K562 (cell line): ENCODE measurements at regions not wholly inside any gene's neighbourhood (a gene's known extent, or its start where the extent isn't known, plus 50 kb on each side); places are given as distances from the start of the nearest gene placed in this dataset.

Experiments
- ARID4B ChIP-seq: sonication (generic); formaldehyde crosslinking; IDR thresholded peaks from 2 replicates; pipeline ENCODE4 v1.8.0; 2022; ENCODE audit warnings: mild to moderate bottlenecking, missing genetic modification reagents
- ATF3 ChIP-seq, 2 experiments: fragments of 450-650 bp in 1 of 2; sonication (generic) in 1 of 2; formaldehyde crosslinking in 1 of 2; IDR thresholded peaks in 1 of 2; conservative IDR thresholded peaks in 1 of 2; 2 replicates each; pipeline versions ENCODE4 v1.6.1 to v1.8.1; 2016 to 2023; ENCODE audit warnings: mild to moderate bottlenecking in 2 of 2, moderate library complexity in 2 of 2, inconsistent platforms in 1 of 2, missing genetic modification reagents in 1 of 2
- CREB1 ChIP-seq, 2 experiments: sonication (generic) in 1 of 2; formaldehyde crosslinking in 1 of 2; IDR thresholded peaks; 2 replicates each; pipeline versions ENCODE4 v1.6.1 to v1.8.0; 2012 to 2022; ENCODE audit warnings: inconsistent platforms in 1 of 2, mild to moderate bottlenecking in 1 of 2, missing genetic modification reagents in 1 of 2, moderate library complexity in 1 of 2
- EP300 ChIP-seq: IDR thresholded peaks from 2 replicates; pipeline ENCODE4 v1.6.1; 2012; ENCODE audit warnings: low read length, improper control_type of control experiment
- NRF1 ChIP-seq, 2 experiments: fragments of 450-650 bp; IDR thresholded peaks in 1 of 2; conservative IDR thresholded peaks in 1 of 2; 2 replicates each; pipeline ENCODE4 v1.6.1; 2014; ENCODE audit warnings: mild to moderate bottlenecking in 2 of 2
- PREB ChIP-seq: sonication (generic); formaldehyde crosslinking; IDR thresholded peaks from 2 replicates; pipeline ENCODE4 v1.8.1; 2023; ENCODE audit warnings: mild to moderate bottlenecking, missing genetic modification reagents
- RBFOX2 ChIP-seq: fragments of 200-400 bp; formaldehyde crosslinking; IDR thresholded peaks from 2 replicates; pipeline ENCODE4 v1.6.1; 2017; ENCODE audit warnings: low read depth, mild to moderate bottlenecking, low read length, moderate library complexity
- TF ChIP-seq, protein P1 (sequence below): fragments of 150-350 bp; IDR thresholded peaks from 2 replicates; pipeline ENCODE4 v1.6.1; 2014; ENCODE audit warnings: low read depth, mild to moderate bottlenecking, low read length, borderline replicate concordance

DNA sequence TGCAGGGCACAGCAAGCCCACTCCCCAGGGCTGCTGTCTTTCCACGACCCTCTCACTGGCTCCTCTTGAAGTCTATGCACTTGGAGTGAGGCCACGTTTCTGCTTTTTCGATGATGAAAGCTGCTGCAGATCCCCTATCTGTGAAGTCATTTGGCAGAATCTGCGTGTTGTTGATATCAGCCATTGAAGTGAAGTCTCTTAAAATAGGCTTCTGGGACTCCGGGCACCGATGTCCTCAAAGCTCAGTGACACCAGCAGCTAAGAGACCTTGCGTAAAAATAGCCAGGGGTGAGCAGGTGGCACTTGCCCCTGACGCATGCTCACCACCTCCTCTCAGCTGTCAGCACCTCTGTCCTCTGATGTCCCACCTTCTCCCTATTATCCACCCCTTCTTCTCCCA lies 89.4 kb upstream of the FHL2 start (continued):
- 0 out of 2 replicates have a peak, but pooled peaks have one; percentile 31 for TF ChIP-seq PREB (CRISPR knock-in tag)
- TF ChIP-seq, protein P1, sequence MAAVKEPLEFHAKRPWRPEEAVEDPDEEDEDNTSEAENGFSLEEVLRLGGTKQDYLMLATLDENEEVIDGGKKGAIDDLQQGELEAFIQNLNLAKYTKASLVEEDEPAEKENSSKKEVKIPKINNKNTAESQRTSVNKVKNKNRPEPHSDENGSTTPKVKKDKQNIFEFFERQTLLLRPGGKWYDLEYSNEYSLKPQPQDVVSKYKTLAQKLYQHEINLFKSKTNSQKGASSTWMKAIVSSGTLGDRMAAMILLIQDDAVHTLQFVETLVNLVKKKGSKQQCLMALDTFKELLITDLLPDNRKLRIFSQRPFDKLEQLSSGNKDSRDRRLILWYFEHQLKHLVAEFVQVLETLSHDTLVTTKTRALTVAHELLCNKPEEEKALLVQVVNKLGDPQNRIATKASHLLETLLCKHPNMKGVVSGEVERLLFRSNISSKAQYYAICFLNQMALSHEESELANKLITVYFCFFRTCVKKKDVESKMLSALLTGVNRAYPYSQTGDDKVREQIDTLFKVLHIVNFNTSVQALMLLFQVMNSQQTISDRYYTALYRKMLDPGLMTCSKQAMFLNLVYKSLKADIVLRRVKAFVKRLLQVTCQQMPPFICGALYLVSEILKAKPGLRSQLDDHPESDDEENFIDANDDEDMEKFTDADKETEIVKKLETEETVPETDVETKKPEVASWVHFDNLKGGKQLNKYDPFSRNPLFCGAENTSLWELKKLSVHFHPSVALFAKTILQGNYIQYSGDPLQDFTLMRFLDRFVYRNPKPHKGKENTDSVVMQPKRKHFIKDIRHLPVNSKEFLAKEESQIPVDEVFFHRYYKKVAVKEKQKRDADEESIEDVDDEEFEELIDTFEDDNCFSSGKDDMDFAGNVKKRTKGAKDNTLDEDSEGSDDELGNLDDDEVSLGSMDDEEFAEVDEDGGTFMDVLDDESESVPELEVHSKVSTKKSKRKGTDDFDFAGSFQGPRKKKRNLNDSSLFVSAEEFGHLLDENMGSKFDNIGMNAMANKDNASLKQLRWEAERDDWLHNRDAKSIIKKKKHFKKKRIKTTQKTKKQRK: no peak
- TF ChIP-seq ARID4B: no peak
- TF ChIP-seq ATF3 (IDR thresholded peaks at IDR 0.05): peak; percentile 57; the same call in 1 of the 2 replicates
- no peak for TF ChIP-seq ATF3 (CRISPR knock-in tag; conservative IDR thresholded peaks at IDR 0.05)
- peak; percentile 43; the same call in 1 of the 2 replicates for TF ChIP-seq CREB1 (IDR thresholded peaks at IDR 0.05)
- peak; percentile 66 for TF ChIP-seq CREB1 (CRISPR knock-in tag; IDR thresholded peaks at IDR 0.05)
- TF ChIP-seq RBFOX2: no peak
- TF ChIP-seq EP300: no peak
- TF ChIP-seq NRF1 (conservative IDR thresholded peaks at IDR 0.05 in 1 of 2, IDR thresholded peaks at IDR 0.05 in 1 of 2): peak; percentile 20 to 43; a peak in 1 of 4 replicates
